Activated CD8-positive, alpha-beta memory T cell treated with anti-CD3 and anti-CD28 coated beads for 24 hours (primary cell): ENCODE measurements at regions not wholly inside any gene's neighbourhood (a gene's known extent, or its start where the extent isn't known, plus 50 kb on each side); places are given as distances from the start of the nearest gene placed in this dataset.
"Not testable (repeated sequence)": the region's sequence is repeated elsewhere in the genome, so short reads cannot be mapped to it uniquely, and the experiment has no call there.

ENCODE experiments used
- DNase-seq: peaks from one replicate; pipeline ENCODE4 v3.0.0-alpha.2; 2020

- not testable (repeated sequence) for DNase-seq
Measured at GRCh38 chr17:64721556-64721955, 59.4 kb upstream of the SMURF2 start.

GRCh38 chr17:64720253-64720652 is 58.1 kb upstream of the SMURF2 start:
- not testable (repeated sequence) for DNase-seq

- DNase-seq = not testable (repeated sequence)
Measured at GRCh38 chr17:64719517-64719916, 57.4 kb upstream of the SMURF2 start.

GRCh38 chr17:64718816-64719215 is 56.7 kb upstream of the SMURF2 start:
- DNase-seq = not testable (repeated sequence)

GRCh38 chr17:64718058-64718457 is 56.0 kb upstream of the SMURF2 start:
- no peak for DNase-seq

- not testable (repeated sequence) for DNase-seq
Measured at GRCh38 chr17:64716496-64716895, 54.4 kb upstream of the SMURF2 start.

- DNase-seq = peak; percentile 59
Measured at GRCh38 chr17:64713786-64714185, 51.7 kb upstream of the SMURF2 start.

GRCh38 chr17:64712557-64713351 is 50.6 kb upstream of the SMURF2 start:
- peak; percentile 70 for DNase-seq
